HG03378 (cell line): ENCODE measurements at regions not wholly inside any gene's neighbourhood (a gene's known extent, or its start where the extent isn't known, plus 50 kb on each side); places are given as distances from the start of the nearest gene placed in this dataset.
"Not testable (repeated sequence)": the region's sequence is repeated elsewhere in the genome, so short reads cannot be mapped to it uniquely, and the experiment has no call there.

Source experiments
- ATAC-seq: cut with Tn5 transposase; IDR thresholded peaks from one replicate; pipeline ENCODE4 v1.9.1; 2021; ENCODE audit warnings: mild to moderate bottlenecking, moderate library complexity; ENCODE audit not compliant: unreplicated experiment

DNA sequence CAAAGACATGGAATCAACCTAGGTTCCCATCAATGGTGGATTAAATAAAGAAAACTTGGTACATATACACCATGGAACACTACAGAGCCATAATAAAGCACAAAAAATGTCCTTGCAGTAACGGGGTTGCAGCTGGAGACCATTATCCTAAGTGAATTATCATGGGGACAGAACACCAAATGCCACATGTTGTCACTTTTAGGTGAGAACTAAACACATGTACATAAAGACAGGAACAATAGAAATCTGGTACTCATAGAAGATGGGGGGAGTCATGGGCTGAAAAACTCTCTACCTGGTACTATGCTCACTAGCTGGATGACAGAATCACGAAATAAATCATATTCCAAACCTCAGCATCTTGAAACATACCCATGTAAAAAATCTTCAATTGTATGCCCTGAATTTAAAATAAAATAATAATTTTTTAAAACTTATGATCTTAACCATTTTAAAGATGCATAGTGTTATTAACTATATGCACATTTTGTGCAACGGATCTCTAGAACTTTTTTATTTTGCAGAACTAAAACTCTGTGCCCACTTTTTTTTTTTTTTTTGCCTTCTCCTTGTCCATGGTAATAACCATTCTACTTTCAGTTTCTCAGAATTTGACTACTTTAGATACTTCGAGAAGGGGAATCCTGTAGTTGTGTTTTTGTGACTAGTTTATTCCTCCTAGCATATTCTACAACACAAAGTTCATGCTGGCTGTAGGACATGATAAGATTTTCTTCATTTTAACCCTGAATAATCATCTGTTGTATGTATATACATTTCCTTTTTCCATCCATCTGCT lies 1081.6 kb upstream of the ACO1 start:
- ATAC-seq: peak; percentile 84

DNA sequence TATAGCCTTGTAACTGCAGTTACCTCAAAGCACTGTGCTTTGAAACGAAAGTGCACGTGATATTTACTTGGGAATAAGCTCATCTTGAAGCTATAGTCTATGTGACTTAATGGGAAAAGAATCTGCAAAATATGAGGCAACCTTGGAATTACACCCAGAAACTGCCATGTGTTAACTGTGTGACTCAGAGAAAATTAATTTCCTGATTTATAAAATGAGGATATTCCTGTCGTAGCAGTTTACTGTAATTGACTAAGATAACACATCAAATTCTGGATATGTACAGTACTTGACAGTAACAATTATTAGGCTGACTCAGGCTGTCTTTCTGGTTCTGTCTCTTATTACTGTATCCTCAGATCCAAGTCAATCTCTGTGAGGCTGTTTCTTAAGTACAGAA lies 1079.9 kb upstream of the ACO1 start:
- ATAC-seq: no peak

DNA sequence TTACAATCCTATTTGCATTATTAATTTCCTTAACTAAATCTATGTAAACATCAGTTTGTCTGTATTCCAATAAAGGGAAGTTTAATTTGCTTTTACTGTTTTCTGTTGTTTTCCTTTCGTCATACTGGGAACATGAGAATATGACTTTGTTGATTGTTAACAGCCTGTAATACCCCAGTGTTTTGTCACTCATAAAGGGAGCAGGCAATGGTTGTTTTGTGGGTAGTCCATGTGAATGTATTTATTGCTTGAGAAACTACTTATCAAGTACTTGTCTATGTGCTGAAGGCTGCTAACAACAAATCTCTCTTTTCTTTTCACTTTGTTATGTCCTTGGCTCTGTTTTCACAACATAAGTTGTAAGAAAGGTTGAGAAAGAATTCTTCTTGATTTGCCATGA lies 1070.2 kb upstream of the ACO1 start:
- ATAC-seq: no peak

DNA sequence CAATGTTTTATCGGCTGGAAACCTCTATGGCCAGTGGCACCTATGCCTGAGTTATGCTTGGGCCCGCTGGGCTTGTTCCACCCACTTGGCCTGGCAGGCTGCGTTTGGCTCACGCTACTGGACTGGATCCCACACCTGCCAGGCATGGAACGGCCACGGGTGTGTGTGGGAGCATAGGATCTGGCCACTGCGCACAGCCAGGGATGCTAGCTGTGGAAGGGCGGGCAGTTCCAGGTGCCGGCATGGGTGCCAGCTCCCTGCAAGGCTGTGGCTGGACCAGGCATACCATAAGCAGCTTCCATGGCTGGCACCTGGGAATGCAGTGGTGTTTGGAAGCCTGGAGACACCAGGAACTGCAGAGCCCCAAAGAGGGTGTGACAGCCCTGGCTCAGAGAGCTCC lies 1063.9 kb upstream of the ACO1 start:
- ATAC-seq: no peak

DNA sequence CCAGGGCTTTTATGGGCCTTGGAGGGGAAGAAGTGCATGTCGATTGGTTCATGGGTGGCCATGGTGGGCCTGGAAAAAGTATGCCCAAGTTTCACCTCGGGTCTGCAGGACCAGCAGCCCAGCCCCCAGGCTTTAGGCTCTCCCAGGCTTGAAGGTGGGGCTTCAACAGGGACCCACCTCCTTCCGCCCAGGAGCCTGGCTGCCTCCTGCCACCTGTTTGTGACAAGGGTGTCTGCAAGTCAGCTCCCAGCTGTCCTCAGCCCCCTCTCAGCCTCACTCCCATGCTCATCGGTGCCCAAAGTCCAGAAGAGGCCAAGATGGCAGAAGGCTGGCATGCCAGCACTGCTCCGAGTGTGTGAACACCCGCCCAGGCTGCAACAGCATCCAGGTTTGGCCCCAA lies 1063.2 kb upstream of the ACO1 start:
- ATAC-seq: no peak

DNA sequence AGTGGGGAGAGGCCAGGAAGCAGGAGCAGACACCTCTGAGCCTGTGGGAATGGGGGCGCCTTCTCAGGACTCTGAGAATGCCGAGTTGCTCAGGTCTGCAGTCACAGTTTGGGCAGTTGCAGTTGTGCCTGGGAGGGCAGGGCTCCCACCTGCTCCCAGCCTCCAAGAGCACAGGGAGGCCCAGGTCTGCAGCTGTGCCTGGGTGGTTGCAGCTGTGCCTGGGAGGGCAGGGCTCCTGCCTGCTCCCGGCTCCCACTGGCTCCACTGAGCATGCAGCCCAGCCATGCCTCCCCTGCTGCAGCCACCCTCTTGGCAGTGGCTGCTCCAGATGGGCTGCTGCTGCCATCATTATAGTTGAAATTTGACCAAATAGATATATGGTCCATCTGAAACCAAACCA lies 1062.8 kb upstream of the ACO1 start:
- no peak for ATAC-seq

DNA sequence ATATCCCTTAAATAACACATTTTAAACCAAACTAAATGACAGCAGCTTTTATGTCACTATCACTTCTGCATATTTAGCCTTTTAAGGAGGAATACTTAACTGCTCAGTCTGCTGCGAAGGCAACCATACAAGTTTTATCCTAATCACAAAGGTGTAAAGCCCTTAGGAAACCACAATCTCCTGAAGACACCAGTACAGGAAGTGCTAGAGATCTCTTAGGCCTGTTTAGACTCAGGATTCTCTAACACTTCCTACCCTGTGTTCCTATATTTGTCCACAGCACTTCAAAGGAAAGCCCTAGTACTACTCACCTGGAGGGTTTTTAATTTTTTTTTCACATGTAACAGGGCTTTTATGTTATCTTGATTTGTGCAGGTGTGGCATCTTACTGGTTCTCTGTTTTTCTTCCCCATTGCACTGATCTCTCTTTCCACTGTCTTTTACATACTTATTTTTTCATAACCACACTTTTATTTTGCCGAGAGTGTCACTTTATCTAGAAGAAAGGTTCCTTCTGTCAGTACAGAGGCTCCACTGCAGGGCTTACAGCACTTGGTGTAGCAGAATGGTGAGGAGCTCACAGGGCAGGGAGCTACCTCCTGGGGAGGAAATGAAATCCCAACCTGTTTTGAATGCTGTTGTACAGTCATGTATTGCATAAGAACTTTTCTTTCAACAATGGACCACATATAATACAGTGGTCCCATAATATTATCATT lies 1060.6 kb upstream of the ACO1 start:
- no peak for ATAC-seq

DNA sequence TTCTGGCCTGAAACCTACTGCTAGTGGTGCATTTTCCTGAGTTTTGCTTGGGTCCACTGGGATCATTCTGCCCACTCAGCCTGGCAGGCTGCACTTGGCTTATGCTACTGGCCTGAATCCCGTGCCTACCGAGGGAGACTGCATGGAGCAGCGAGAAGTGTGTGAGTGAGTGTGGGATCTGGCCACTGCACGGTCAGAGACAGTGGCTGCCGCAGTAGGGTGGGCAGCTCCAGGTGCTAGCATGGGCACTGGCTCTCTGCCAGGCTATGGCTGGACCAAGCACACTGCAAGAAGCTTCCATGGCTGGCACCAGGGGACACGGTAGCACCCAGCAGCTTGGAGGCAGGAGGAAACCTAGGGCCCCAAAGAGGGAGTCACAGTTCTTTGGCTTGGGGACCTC lies 1058.7 kb upstream of the ACO1 start:
- ATAC-seq: no peak

DNA sequence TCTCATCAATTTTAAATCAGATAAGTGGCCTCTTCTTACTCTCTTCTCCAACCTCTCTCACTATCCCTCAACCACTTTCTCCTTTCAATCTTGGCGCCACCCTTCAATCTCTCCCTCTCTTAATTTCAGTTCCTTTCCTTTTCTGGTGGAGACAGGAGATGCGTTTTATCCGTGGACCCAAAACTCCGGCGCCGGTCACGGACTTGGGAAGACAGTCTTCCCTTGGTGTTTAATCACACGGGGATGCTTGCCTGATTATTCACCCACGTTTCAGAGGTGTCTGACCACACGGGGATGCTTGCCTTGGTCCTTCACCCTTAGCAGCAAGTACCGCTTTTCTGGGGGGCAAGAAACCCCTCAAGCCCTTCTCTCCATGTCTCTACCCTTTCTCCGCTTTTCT lies 1057.6 kb upstream of the ACO1 start:
- not testable (repeated sequence) for ATAC-seq

DNA sequence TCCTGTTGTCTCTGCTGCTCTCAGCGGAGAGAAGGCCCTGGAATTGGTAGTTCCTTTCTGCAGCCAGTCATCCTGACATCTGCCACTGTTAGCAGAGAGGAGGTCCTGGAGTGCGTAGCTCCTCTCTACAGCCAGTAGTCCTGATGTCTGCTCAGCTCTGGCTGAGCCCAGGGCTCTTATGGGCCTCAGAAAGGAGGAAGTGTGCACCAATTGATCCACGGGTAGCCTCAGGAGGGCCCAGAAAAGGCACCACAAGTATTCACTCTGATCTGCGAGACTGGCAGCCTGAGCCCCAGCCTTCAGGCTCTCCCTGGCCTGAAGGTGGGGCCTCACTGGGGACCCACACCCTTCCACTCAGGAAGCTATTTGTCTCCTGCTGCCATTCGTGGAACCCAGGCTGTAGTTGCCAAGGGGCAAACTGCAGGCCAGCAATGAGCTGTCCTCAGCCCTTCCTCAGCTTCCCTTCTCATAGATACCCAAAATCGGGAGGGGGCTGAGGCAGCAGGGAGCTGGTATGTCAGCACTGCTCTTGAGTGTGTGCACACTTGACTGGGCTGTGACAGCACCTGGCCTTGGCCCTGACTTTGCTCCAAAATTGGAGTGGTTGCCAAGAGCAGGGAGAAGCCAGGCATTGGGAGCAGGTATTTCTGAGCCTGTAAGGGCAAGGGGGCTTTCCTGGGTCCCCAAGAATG lies 1049.5 kb upstream of the ACO1 start:
- no peak for ATAC-seq

DNA sequence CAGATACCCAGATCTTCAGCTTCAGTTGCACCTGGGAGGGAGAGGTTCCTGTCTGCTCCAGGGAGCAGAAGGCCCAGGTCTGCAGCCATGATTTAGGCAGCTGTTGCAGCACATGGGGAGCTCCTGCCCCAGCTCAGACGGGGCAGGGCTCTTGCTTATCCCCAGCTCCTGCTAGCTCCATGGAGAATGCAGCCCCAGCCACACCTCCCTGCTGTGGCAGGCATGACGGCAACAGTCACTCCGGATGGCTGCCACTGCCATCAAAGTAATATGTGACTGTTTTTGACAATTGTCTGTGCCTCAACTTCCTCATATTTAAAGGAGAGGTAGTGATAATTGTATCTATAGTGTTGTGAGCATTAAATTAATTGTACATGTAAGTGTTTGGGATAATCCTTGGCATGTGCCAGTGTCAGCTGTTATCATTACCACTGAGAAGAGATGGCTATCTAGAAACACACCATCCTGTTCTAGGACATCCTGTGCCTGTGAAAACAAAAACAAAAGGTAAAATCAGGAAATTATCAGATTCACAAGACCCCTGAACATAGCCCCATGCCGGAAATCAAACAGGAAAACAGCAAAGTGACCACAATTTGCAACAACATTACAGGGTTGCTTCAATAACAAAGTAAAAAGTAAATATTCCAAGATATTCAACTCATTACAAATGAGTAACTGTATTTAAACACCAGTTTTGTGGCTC lies 1048.8 kb upstream of the ACO1 start:
- no peak for ATAC-seq

DNA sequence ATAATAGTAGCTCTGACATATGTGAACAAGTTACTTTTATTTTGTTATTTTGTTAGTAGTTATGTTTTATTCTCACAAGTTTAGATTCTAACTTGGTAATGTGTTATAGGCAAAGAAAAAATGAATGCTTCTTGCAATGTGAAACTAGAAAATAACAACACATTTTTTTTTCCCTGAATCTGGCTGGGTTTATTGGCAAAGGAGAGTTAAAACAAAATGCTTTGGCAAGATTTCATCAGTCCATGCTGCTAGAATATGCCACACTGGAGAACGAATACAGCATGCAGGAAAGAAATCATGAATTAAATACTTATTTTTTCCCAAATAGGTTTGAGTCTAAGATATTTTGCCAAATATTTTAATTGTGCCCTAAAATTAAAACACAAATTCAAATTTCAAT lies 1048.1 kb upstream of the ACO1 start:
- ATAC-seq: no peak

DNA sequence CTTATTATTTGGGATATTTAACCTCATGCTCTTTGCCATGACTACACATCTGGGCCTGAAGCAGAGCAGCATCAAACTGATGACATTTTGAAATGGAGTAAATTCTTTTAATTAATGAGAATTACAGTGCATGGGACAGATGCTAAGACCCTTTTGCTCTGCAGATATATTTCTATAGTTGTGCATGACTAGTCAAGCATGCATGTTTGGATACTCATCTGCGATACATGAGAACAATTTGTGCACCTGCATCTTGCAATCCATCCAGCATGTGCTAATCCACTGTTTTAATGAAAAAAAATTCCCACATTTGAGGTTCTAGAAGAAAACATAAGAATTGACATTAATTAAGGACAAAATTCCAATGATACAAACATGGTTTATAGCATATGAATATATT lies 1047.6 kb upstream of the ACO1 start:
- ATAC-seq: no peak

DNA sequence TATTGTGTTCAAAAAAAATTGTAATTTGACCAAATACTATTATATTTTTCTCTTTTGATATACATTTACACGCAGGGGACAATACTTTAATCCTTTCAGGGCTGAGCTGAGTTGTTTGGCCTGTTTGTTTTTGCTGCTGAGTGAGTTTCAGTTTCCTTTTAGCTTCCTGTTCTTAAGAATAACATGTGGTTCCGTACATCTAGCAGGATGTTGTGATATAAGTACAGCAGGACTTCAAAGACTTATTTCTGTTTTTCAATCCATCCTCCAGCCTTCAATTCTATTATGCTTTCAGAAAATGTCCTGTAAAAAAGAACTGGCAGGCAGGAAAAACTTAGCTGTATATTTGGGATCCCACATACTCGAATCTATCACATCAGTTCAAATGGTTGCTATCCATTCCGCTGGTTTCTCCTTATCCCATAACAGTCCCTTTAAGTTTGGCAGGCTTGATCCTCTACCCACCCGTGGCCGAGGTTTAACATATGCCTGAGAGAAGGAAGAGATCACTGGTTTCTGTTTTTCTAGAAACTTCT lies 1037.3 kb upstream of the ACO1 start:
- peak; percentile 99 for ATAC-seq

DNA sequence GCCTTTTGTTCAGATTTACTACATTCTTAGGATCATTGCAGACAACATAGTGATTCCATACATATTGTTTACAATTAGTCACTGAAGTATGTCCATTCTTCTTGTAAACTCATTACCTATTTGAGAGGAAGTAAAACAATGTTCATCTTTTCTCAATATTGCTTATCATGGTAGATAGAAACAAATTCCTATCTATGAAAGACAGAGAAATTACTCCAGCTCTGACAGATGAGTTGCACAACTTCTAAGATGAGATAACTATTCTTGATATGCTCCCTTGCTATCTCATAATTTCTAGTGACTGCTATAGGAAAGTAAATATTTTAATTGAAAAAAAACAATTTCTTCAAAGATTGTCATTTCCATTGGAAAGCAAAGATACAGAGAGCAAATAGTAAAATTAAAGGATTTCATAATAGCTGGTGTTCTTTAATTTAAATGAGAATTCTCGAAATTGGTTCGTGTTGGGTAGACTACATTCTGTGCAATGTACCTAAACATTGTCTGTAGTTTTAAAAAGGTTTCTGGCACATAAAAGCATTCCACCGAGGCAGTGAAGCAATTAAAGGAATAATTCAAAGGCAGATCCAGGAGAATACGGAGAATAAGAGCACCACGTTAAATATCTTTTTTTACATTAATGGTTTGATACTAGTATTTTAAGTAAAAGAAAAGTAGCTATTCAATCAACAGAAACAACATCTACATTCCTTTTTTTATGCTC lies 1029.1 kb upstream of the ACO1 start:
- no peak for ATAC-seq

DNA sequence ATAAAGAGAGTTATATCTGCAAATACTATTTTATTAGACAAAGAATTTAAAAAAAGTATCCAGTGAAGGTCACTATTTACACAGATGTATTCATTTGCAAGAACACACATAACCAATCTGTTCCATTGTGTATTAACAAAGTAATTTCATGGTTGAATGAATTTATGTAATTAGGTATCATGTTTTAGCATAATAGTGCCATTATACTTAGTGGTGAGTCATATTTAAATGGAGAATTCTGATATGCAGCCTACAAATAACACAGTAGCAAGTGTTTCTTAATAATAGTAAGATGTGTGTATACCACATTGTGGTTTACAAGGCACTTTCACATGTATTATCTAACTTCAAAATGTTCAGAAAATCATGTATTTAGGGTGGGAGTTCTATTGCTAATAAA lies 1028.5 kb upstream of the ACO1 start:
- no peak for ATAC-seq

DNA sequence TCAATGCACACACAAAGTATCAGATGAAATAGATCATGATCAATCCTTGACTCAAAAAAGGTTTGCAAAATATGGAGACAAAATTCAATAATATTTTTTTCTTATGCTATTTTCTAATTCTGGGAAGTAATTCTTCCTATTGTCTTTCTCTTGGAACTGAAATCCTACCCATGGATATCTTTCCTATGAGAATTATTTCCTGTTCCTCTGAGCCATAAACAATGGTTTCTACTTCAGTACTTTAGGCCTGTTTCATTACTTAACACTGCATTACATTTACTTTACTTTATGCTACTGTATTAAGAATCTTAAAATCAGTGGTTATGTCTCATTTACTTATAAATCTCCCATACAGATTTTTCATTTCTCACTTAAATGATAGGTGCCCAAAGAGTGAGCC lies 1025.4 kb upstream of the ACO1 start:
- ATAC-seq: no peak

DNA sequence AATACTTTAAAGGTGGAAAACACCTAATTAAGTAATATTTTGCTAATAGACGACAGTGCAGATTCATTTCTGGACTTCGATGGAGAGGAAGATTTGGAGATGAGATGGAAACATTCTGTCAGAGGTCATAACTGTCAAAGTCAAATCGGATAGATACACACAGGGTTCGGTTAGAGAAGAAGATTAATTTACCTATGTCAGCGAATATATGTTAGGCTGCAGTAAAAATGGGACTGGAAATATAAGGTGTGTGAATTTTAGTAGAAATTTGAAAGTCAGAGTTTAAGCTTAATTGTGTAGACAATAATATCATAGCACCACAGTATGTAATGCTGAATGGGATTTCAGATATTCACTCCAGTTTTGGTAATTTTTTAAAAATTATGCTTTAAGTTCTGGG lies 1020.3 kb upstream of the ACO1 start:
- ATAC-seq: no peak

DNA sequence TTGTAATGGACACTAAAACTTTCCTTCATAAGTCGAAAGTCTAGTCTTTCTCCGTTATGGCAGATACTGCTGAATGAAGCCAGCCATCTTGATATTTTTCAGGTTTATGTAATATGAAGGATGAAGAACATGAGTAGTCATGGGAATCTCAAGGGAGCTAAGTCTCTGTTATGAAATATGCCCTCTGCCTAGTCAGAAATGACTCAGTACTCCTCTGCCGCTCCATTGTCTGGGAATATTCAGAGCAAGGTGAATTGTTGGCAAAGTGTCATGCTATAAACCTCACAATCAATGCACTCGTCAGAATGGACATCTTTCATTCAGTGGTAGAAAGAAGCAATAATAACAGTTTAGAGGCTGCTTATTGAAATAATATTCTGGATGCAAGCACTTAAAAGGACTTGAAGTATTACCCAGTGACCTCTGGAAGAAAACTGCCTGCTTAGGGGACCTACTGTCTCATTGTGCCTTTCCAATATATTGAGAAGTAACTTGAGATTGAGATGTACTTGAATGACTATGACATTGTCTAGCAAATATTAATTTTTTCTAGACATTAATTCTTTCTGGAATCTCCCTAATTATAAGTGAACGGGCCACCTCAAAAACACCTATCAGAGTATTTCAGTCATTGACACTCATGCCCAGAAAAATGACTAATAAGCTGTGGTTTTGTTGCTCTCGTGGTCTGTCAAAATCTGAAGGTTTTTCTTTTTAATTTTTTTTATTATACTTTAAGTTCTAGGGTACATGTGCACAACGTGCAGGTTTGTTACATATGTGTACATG lies 1011.5 kb upstream of the ACO1 start:
- ATAC-seq: peak; percentile 62

DNA sequence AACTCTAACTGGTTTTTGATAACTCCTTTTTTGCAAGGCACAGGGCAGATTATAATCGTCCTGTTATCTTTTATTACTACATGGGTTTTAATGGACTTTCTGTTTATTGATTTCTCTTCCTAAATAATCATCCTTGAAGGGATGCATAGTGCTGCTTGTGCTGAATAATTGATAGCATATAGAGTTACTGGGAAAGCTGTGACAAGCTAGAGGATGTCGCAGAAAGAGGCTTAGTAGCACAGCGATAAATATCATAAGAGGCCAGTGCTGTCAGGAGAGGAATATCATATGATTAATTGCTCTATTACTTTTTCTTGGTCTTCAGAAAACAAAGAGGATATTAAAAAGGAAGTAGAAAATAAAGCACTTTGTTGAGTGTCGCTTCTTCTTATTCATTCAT lies 1007.1 kb upstream of the ACO1 start:
- no peak for ATAC-seq
